CD4-positive, alpha-beta T cell (primary cell): ENCODE measurements at regions not wholly inside any gene's neighbourhood (a gene's known extent, or its start where the extent isn't known, plus 50 kb on each side); places are given as distances from the start of the nearest gene placed in this dataset.

Experiments
- ATAC-seq: fragments of 200-7000 bp; cut with Tn5 transposase; one replicate; pipeline ENCODE4 v1.10.0; 2022; ENCODE audit warnings: mild to moderate bottlenecking; ENCODE audit not compliant: poor library complexity
- CTCF ChIA-PET: fragments of 350-600 bp; sonication (Branson Sonifier 250); formaldehyde crosslinking; loops from one replicate; lab custom pipeline; 2021; ENCODE audit warnings: antibody characterized with exemption, inconsistent platforms; lab: Charles Lee
- POLR2A ChIA-PET: fragments of 350-600 bp; sonication (Branson Sonifier 250); formaldehyde crosslinking; loops from one replicate; lab custom pipeline; 2021; ENCODE audit warnings: antibody characterized with exemption, inconsistent platforms; lab: Charles Lee
- DNase-seq, 14 experiments: peaks; one replicate each; pipeline ENCODE4 v3.0.0-alpha.2; 2013 to 2020; ENCODE audit warnings: mixed read lengths in 2 of 14
- H3K27ac ChIP-seq, 2 donors: one replicate each; pipeline versions ENCODE4 v1.5.1 to v1.7.0; 2013; ENCODE audit warnings: low read length in 2 of 2, low read depth in 1 of 2, mild to moderate bottlenecking in 1 of 2
- H3K27me3 ChIP-seq, 2 experiments: 1 replicate in 1 of 2; 2 replicates in 1 of 2; pipeline versions ENCODE4 v1.6.1 to v1.7.0; 2013; ENCODE audit warnings: low read length in 2 of 2, control low read depth in 1 of 2, mild to moderate bottlenecking in 1 of 2, moderate library complexity in 1 of 2; ENCODE audit not compliant: insufficient read depth in 2 of 2, control insufficient read depth in 1 of 2
- H3K36me3 ChIP-seq: one replicate; pipeline ENCODE4 v1.6.1; 2013; ENCODE audit warnings: low read length, control low read depth; ENCODE audit not compliant: insufficient read depth
- H3K4me1 ChIP-seq: one replicate; pipeline ENCODE4 v1.6.1; 2013; ENCODE audit warnings: low read length, control low read depth; ENCODE audit not compliant: insufficient read depth
- H3K4me3 ChIP-seq: one replicate; pipeline ENCODE4 v1.5.1; 2013; ENCODE audit warnings: mild to moderate bottlenecking, low read length, moderate library complexity
- H3K9me3 ChIP-seq, 2 experiments: 1 replicate in 1 of 2; 2 replicates in 1 of 2; pipeline versions ENCODE4 v1.6.1 to v1.7.0; 2013; ENCODE audit warnings: low read length in 2 of 2, mild to moderate bottlenecking in 2 of 2, control low read depth in 1 of 2, moderate library complexity in 1 of 2; ENCODE audit not compliant: control insufficient read depth in 1 of 2, insufficient read depth in 1 of 2
- H3K27ac Mint-ChIP-seq: one replicate; pipeline ENCODE4 v1.8.0; 2020; ENCODE audit warnings: mixed read lengths
- H3K27me3 Mint-ChIP-seq: one replicate; pipeline ENCODE4 v1.8.0; 2021; ENCODE audit warnings: mixed read lengths
- H3K36me3 Mint-ChIP-seq: one replicate; pipeline ENCODE4 v1.8.0; 2021; ENCODE audit warnings: low read depth, mixed read lengths
- H3K4me1 Mint-ChIP-seq: one replicate; pipeline ENCODE4 v1.8.0; 2021; ENCODE audit warnings: low read depth, mixed read lengths
- H3K4me3 Mint-ChIP-seq: one replicate; pipeline ENCODE4 v1.8.0; 2020; ENCODE audit warnings: mild to moderate bottlenecking, mixed read lengths
- H3K9me3 Mint-ChIP-seq: one replicate; pipeline ENCODE4 v1.8.0; 2020; ENCODE audit warnings: mixed read lengths
- intact Hi-C, 2 experiments: fragments of 100-400 bp; cut with DNase I in 1 of 2; cut with micrococcal nuclease in 1 of 2; formaldehyde crosslinking; loops; one replicate each; pipeline versions ENCODE4 v1.15.1 to v1.9.0; 2023 to 2025; cut with DNase I, micrococcal nuclease
- TF ChIP-seq, protein P1 (sequence below): fragments of 200-600 bp; IDR thresholded peaks from one replicate; pipeline ENCODE4 v1.8.0; 2022; ENCODE audit warnings: antibody characterized with exemption, mild to moderate bottlenecking

DNA sequence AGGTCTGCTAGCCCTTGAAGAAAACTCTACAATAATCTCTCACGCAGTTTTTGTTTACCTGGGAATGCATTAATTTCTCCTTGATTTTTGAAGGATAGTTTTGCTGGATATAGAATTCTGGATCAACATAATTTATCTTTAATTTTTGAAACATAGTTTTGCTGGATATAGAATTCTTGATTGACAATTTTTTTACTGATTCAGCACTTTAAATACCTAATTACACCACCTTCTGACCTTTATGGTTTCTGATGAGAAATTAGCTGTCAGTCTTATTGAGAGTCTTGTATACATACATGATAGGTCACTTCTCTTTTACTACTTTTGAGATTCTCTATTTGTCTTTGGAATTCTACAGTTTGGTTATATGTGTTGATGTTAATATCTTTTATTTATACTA, 741.6 kb downstream of the FGF9 start:
- H3K27me3 Mint-ChIP-seq = no peaks in the 10 kb centered on the region
- H3K36me3 ChIP-seq = no peaks in the 10 kb centered on the region
- ATAC-seq (no peak), DNase-seq (no peak)
- no peak overlapping the region for H3K4me3 Mint-ChIP-seq
- peaks cover 18% of the 10 kb centered on the region for H3K9me3 Mint-ChIP-seq
- TF ChIP-seq, protein P1, sequence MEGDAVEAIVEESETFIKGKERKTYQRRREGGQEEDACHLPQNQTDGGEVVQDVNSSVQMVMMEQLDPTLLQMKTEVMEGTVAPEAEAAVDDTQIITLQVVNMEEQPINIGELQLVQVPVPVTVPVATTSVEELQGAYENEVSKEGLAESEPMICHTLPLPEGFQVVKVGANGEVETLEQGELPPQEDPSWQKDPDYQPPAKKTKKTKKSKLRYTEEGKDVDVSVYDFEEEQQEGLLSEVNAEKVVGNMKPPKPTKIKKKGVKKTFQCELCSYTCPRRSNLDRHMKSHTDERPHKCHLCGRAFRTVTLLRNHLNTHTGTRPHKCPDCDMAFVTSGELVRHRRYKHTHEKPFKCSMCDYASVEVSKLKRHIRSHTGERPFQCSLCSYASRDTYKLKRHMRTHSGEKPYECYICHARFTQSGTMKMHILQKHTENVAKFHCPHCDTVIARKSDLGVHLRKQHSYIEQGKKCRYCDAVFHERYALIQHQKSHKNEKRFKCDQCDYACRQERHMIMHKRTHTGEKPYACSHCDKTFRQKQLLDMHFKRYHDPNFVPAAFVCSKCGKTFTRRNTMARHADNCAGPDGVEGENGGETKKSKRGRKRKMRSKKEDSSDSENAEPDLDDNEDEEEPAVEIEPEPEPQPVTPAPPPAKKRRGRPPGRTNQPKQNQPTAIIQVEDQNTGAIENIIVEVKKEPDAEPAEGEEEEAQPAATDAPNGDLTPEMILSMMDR = no peak
- no peaks in the 10 kb centered on the region for H3K36me3 Mint-ChIP-seq
- ChIA-PET POLR2A (no interaction called here), CTCF (no interaction called here)
- no peaks in the 10 kb centered on the region for H3K27me3 ChIP-seq
- no peak overlapping the region for H3K27ac Mint-ChIP-seq
- peaks cover 0 to 24% of the 10 kb centered on the region in 2 experiments for H3K9me3 ChIP-seq
- intact Hi-C loops = no loop called here
- H3K4me1 ChIP-seq = no peaks in the 10 kb centered on the region
- H3K4me1 Mint-ChIP-seq = no peaks in the 10 kb centered on the region
- no peak overlapping the region for H3K27ac ChIP-seq
- H3K4me3 ChIP-seq = no peak overlapping the region

DNA sequence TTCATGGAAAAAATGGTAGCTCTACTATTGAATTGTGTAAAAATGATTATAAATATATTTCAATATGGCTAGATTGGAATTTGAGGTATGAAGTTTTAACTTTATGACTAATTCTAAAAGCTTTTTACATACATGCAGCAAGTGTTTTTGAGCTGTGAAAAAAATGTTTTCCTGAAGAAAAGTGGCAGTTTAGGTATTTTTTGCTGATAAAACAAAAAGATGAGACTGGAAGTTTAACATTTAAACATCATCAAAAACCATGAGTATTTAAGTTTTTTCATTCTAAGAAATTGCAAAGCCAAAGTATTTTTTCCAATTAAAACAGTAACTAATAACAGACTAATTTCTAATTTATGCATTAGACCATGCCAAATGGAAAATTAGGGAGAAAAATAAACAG, 751.1 kb downstream of the FGF9 start:
- Histone ChIP-seq H3K27ac (no peak overlapping the region), H3K36me3 (no peaks in the 10 kb centered on the region), H3K4me1 (no peaks in the 10 kb centered on the region), H3K27me3 (no peaks in the 10 kb centered on the region), H3K4me3 (no peak overlapping the region), H3K9me3 (no peaks in the 10 kb centered on the region)
- Mint-ChIP-seq H3K27ac (no peak overlapping the region), H3K4me3 (no peak overlapping the region), H3K4me1 (no peaks in the 10 kb centered on the region), H3K36me3 (no peaks in the 10 kb centered on the region), H3K9me3 (peaks cover 3% of the 10 kb centered on the region), H3K27me3 (no peaks in the 10 kb centered on the region)
- ChIA-PET POLR2A (no interaction called here), CTCF (no interaction called here)
- ATAC-seq (no peak), DNase-seq (no peak)
- intact Hi-C loops = no loop called here
- TF ChIP-seq, protein P1 = no peak

DNA sequence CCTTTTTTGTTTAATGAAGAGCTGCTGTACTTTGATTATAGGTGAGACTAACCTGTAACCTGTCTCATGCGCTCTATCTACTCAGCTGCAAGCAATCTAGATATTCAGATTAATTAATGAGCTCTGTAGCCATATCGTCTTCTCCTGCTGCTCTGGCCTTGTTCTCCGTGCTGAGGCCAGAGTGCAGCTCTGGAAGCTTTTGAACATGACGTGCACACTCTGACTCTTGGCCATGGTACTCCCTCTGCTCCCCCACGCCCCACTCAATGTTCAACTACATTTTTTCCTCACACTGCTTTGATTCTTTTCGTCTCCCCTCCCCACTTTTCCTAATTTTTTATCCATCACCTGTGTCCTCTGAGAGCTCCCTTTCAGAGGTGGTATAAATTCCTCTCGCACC, 751.8 kb downstream of the FGF9 start:
- intact Hi-C loops = no loop called here
- no peak overlapping the region for H3K27ac Mint-ChIP-seq

More for the DNA sequence above, 751.8 kb downstream of the FGF9 start:
- no peaks in the 10 kb centered on the region for H3K27me3 ChIP-seq
- no peak overlapping the region for H3K4me3 ChIP-seq
- H3K4me1 Mint-ChIP-seq = no peaks in the 10 kb centered on the region
- no peaks in the 10 kb centered on the region for H3K36me3 ChIP-seq
- H3K4me1 ChIP-seq = no peaks in the 10 kb centered on the region
- TF ChIP-seq, protein P1 = no peak
- no peak overlapping the region for H3K4me3 Mint-ChIP-seq
- DNase-seq (no peak), ATAC-seq (no peak)
- no peaks in the 10 kb centered on the region for H3K27me3 Mint-ChIP-seq
- no peaks in the 10 kb centered on the region for H3K36me3 Mint-ChIP-seq
- H3K9me3 ChIP-seq = no peaks in the 10 kb centered on the region
- H3K9me3 Mint-ChIP-seq = peaks cover 2% of the 10 kb centered on the region
- no peak overlapping the region for H3K27ac ChIP-seq
- POLR2A ChIA-PET = no interaction called here
- CTCF ChIA-PET = no interaction called here
